HepG2 (cell line): ENCODE measurements at regions not wholly inside any gene's neighbourhood (a gene's known extent, or its start where the extent isn't known, plus 50 kb on each side); places are given as distances from the start of the nearest gene placed in this dataset.

Source experiments
- AHR ChIP-seq: IDR thresholded peaks from 2 replicates; pipeline ENCODE4 v1.6.1; 2018; ENCODE audit warnings: missing genetic modification reagents, missing compliant biosample characterization
- BRD4 ChIP-seq: sonication (generic); formaldehyde crosslinking; IDR thresholded peaks from 2 replicates; pipeline ENCODE4 v1.4.0; 2020; ENCODE audit warnings: missing genetic modification reagents
- CCDC6 ChIP-seq: sonication (generic); formaldehyde crosslinking; IDR thresholded peaks from 2 replicates; pipeline ENCODE4 v1.8.1; 2022; ENCODE audit warnings: mild to moderate bottlenecking, missing genetic modification reagents, moderate library complexity
- DNMT3B ChIP-seq: conservative IDR thresholded peaks from 2 replicates; pipeline ENCODE4 v1.6.1; 2016; ENCODE audit warnings: missing biosample characterization, control low read depth
- ETS1 ChIP-seq: sonication (generic); formaldehyde crosslinking; IDR thresholded peaks from 2 replicates; pipeline ENCODE4 v1.4.0; 2020; ENCODE audit warnings: missing genetic modification reagents
- ETV5 ChIP-seq: IDR thresholded peaks from 2 replicates; pipeline ENCODE4 v1.6.1; 2018; ENCODE audit warnings: missing biosample characterization, missing genetic modification reagents, inconsistent platforms, borderline replicate concordance
- ETV6 ChIP-seq: sonication (generic); formaldehyde crosslinking; conservative IDR thresholded peaks from 2 replicates; pipeline ENCODE4 v1.4.0; 2020; ENCODE audit warnings: missing genetic modification reagents
- FOSL1 ChIP-seq: sonication (generic); formaldehyde crosslinking; IDR thresholded peaks from 2 replicates; pipeline ENCODE4 v1.9.0; 2021; ENCODE audit warnings: missing genetic modification reagents, borderline replicate concordance
- FOXJ3 ChIP-seq: sonication (generic); formaldehyde crosslinking; IDR thresholded peaks from 2 replicates; pipeline ENCODE4 v1.4.0; 2020; ENCODE audit warnings: missing genetic modification reagents, mild to moderate bottlenecking, borderline replicate concordance
- HNRNPH1 ChIP-seq: fragments of 200-400 bp; formaldehyde crosslinking; optimal IDR thresholded peaks from 2 replicates; pipeline ENCODE3; 2017; ENCODE audit warnings: mild to moderate bottlenecking, low read depth, low read length
- NCOA5 ChIP-seq: sonication (generic); formaldehyde crosslinking; IDR thresholded peaks from 2 replicates; pipeline ENCODE4 v1.4.0; 2020; ENCODE audit warnings: missing genetic modification reagents
- ONECUT2 ChIP-seq: sonication (generic); formaldehyde crosslinking; IDR thresholded peaks from 2 replicates; pipeline ENCODE4 v1.4.0; 2020; ENCODE audit warnings: missing genetic modification reagents
- PBX2 ChIP-seq: IDR thresholded peaks from 2 replicates; pipeline ENCODE4 v1.6.1; 2016; ENCODE audit warnings: control low read depth
- PHF21A ChIP-seq: sonication (generic); formaldehyde crosslinking; IDR thresholded peaks from 2 replicates; pipeline ENCODE4 v1.5.0; 2020; ENCODE audit warnings: mild to moderate bottlenecking, missing genetic modification reagents
- POGZ ChIP-seq: sonication (generic); formaldehyde crosslinking; IDR thresholded peaks from 2 replicates; pipeline ENCODE4 v1.4.0; 2020; ENCODE audit warnings: mild to moderate bottlenecking, missing genetic modification reagents
- PTBP1 ChIP-seq: fragments of 200-400 bp; formaldehyde crosslinking; IDR thresholded peaks from 2 replicates; pipeline ENCODE4 v1.6.1; 2018; ENCODE audit warnings: low read length, low read depth; ENCODE audit not compliant: poor library complexity, severe bottlenecking
- RFXANK ChIP-seq: IDR thresholded peaks from 2 replicates; pipeline ENCODE4 v1.6.1; 2016
- RXRB ChIP-seq: IDR thresholded peaks from 2 replicates; pipeline ENCODE4 v1.6.1; 2016; ENCODE audit warnings: borderline replicate concordance, missing genetic modification reagents, missing compliant biosample characterization
- ZBTB25 ChIP-seq: IDR thresholded peaks from 2 replicates; pipeline ENCODE4 v1.6.1; 2018; ENCODE audit warnings: missing genetic modification reagents
- ZFP36L1 ChIP-seq: sonication (generic); formaldehyde crosslinking; IDR thresholded peaks from 2 replicates; pipeline ENCODE4 v1.8.0; 2022; ENCODE audit warnings: mild to moderate bottlenecking, missing genetic modification reagents, moderate library complexity
- ZFX ChIP-seq: sonication (generic); formaldehyde crosslinking; IDR thresholded peaks from 2 replicates; pipeline ENCODE4 v1.4.0; 2020; ENCODE audit warnings: mild to moderate bottlenecking, low read depth, missing genetic modification reagents, moderate library complexity
- ZNF282 ChIP-seq: fragments of 450-650 bp; IDR thresholded peaks from 2 replicates; pipeline ENCODE4 v1.6.1; 2018; ENCODE audit not compliant: partially characterized antibody
- ZNF556 ChIP-seq: sonication (generic); formaldehyde crosslinking; IDR thresholded peaks from 2 replicates; pipeline ENCODE4 v1.4.0; 2020; ENCODE audit warnings: mild to moderate bottlenecking, missing genetic modification reagents, borderline replicate concordance
- ZNF660 ChIP-seq: sonication (generic); formaldehyde crosslinking; IDR thresholded peaks from 2 replicates; pipeline ENCODE4 v1.5.1; 2020; ENCODE audit warnings: mild to moderate bottlenecking, low read depth, missing genetic modification reagents, borderline replicate concordance
- ZNF678 ChIP-seq: sonication (generic); formaldehyde crosslinking; IDR thresholded peaks from 2 replicates; pipeline ENCODE4 v1.4.0; 2020; ENCODE audit warnings: mild to moderate bottlenecking, missing genetic modification reagents
- ZNF746 ChIP-seq: sonication (generic); formaldehyde crosslinking; IDR thresholded peaks from 2 replicates; pipeline ENCODE4 v1.8.0; 2022; ENCODE audit warnings: mild to moderate bottlenecking, missing genetic modification reagents
- ZNF781 ChIP-seq: sonication (generic); formaldehyde crosslinking; IDR thresholded peaks from 2 replicates; pipeline ENCODE4 v1.5.1; 2020; ENCODE audit warnings: borderline replicate concordance, mild to moderate bottlenecking, missing genetic modification reagents; ENCODE audit errors: not compliant biosample characterization
- TF ChIP-seq, protein P1 (sequence below): sonication (generic); formaldehyde crosslinking; IDR thresholded peaks from 2 replicates; pipeline ENCODE4 v1.8.0; 2022; ENCODE audit warnings: mild to moderate bottlenecking, missing genetic modification reagents, borderline replicate concordance

DNA sequence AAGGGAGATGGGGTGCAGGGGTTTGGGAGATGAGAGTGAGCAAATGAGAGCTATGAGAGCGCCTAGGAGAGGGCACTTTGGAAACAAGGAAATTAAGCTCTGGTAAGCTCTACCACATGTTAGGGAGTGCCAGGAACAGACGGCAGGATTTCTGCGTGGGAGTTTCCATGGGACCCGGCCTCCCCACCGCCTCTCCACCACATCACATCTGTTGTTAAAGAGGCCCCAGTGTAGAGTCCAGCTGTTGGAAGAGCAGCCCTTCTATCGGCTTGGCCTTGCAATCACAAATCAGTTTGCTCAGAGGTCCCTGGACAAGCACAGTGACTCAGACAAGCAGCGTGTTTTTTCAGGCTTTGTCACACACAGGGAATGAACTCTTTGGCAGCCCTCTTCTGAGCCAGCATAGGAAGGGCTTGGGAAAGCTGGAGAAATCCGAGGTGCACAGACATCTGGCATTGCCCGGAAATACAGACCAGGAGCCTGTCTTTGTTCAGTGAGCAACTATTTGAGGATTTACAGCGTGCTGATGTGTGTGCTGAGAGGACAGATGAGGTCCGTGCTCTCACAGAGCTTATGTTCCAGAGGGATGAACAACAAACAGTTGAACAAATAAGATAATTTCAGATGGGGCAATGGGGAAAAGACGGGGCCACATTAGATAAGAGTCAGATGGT is 370.6 kb upstream of the PROK2 start (continued):
- no peak for TF ChIP-seq ETS1 (CRISPR knock-in tag)
- TF ChIP-seq ONECUT2 (CRISPR knock-in tag): no peak
- TF ChIP-seq ETV5 (CRISPR knock-in tag): 0 out of 2 replicates have a peak, but pooled peaks have one; percentile 62
- no peak for TF ChIP-seq ZFP36L1
- TF ChIP-seq FOXJ3: 0 out of 2 replicates have a peak, but pooled peaks have one; percentile 9
- TF ChIP-seq ZNF282: no peak
- no peak for TF ChIP-seq ZNF781 (CRISPR knock-in tag)
- TF ChIP-seq, protein P1, sequence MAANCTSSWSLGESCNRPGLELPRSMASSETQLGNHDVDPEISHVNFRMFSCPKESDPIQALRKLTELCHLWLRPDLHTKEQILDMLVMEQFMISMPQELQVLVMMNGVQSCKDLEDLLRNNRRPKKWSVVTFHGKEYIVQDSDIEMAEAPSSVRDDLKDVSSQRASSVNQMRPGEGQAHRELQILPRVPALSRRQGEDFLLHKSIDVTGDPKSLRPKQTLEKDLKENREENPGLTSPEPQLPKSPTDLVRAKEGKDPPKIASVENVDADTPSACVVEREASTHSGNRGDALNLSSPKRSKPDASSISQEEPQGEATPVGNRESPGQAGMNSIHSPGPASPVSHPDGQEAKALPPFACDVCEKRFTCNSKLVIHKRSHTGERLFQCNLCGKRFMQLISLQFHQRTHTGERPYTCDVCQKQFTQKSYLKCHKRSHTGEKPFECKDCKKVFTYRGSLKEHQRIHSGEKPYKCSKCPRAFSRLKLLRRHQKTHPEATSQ (CRISPR knock-in tag): 0 out of 2 replicates have a peak, but pooled peaks have one; percentile 47
- no peak for TF ChIP-seq ZNF660 (CRISPR knock-in tag)
- TF ChIP-seq ZFX: peak; percentile 64
- no peak for TF ChIP-seq AHR (CRISPR knock-in tag)
- no peak for TF ChIP-seq ZNF556 (CRISPR knock-in tag)
- TF ChIP-seq RXRB (CRISPR knock-in tag): peak; percentile 66; the same call in 1 of the 2 replicates
- no peak for TF ChIP-seq PTBP1
- TF ChIP-seq ZNF678 (CRISPR knock-in tag): no peak
- TF ChIP-seq RFXANK (CRISPR knock-in tag): no peak
- TF ChIP-seq NCOA5 (CRISPR knock-in tag): no peak
- no peak for TF ChIP-seq BRD4
- TF ChIP-seq ETV6 (CRISPR knock-in tag): no peak
- peak; percentile 76; the same call in 1 of the 2 replicates for TF ChIP-seq DNMT3B (CRISPR knock-in tag)
- 0 out of 2 replicates have a peak, but pooled peaks have one; percentile 33 for TF ChIP-seq ZNF746
- peak; percentile 74; the same call in 1 of the 2 replicates for TF ChIP-seq FOSL1 (CRISPR knock-in tag)
- TF ChIP-seq CCDC6: no peak
- no peak for TF ChIP-seq HNRNPH1
- no peak for TF ChIP-seq PBX2 (CRISPR knock-in tag)
- TF ChIP-seq ZBTB25 (CRISPR knock-in tag): no peak
- peak; percentile 61; the same call in 1 of the 2 replicates for TF ChIP-seq POGZ
- TF ChIP-seq PHF21A (CRISPR knock-in tag): 0 out of 2 replicates have a peak, but pooled peaks have one; percentile 11
